SKM-1 treated with dmso at 0.1 percent for 144 hours (cell line): ENCODE measurements at regions not wholly inside any gene's neighbourhood (a gene's known extent, or its start where the extent isn't known, plus 50 kb on each side); places are given as distances from the start of the nearest gene placed in this dataset.
"Not testable (repeated sequence)": the region's sequence is repeated elsewhere in the genome, so short reads cannot be mapped to it uniquely, and the experiment has no call there.

Experiments
- DNase-seq: peaks from one replicate; lab custom pipeline; 2025; ENCODE audit not compliant: unreplicated experiment; lab: John Stamatoyannopoulos, UW

- DNase-seq, result no peak
Measured at GRCh38 chr15:59904450-59905135, 99.5 kb upstream of the FOXB1 start.

GRCh38 chr15:59896663-59897074 is 107.4 kb upstream of the FOXB1 start:
- DNase-seq, result no peak

- no peak for DNase-seq
Measured at GRCh38 chr15:59894835-59895234, 109.3 kb upstream of the FOXB1 start.

- no peak for DNase-seq
Measured at GRCh38 chr15:59892985-59893384, 111.1 kb upstream of the FOXB1 start.

GRCh38 chr15:59887870-59888269 is 116.2 kb upstream of the FOXB1 start:
- DNase-seq, result not testable (repeated sequence)

- no peak for DNase-seq
Measured at GRCh38 chr15:59887211-59887610, 116.9 kb upstream of the FOXB1 start.

- DNase-seq, result no peak
Measured at GRCh38 chr15:59886441-59886840, 117.7 kb upstream of the FOXB1 start.

- no peak for DNase-seq
Measured at GRCh38 chr15:59885832-59886231, 118.3 kb upstream of the FOXB1 start.

GRCh38 chr15:59879506-59880265 is 124.4 kb upstream of the FOXB1 start:
- DNase-seq, result no peak

- no peak for DNase-seq
Measured at GRCh38 chr15:59876140-59876539, 128.0 kb upstream of the FOXB1 start.

- no peak for DNase-seq
Measured at GRCh38 chr15:59873644-59874272, 130.4 kb upstream of the FOXB1 start.

- no peak for DNase-seq
Measured at GRCh38 chr15:59867086-59867855, 136.8 kb upstream of the FOXB1 start.

GRCh38 chr15:59866642-59867041 is 137.5 kb upstream of the FOXB1 start:
- no peak for DNase-seq

- no peak for DNase-seq
Measured at GRCh38 chr15:59862191-59863155, 141.6 kb upstream of the FOXB1 start.

GRCh38 chr15:59847968-59848367 is 156.1 kb upstream of the FOXB1 start:
- DNase-seq, result no peak

- DNase-seq, result no peak
Measured at GRCh38 chr15:59845942-59846499, 156.9 kb upstream of the BNIP2 start.

- DNase-seq, result no peak
Measured at GRCh38 chr15:59843609-59844008, 154.5 kb upstream of the BNIP2 start.

- no peak for DNase-seq
Measured at GRCh38 chr15:59841036-59841435, 151.9 kb upstream of the BNIP2 start.

- DNase-seq, result no peak
Measured at GRCh38 chr15:59839906-59840305, 150.8 kb upstream of the BNIP2 start.

- DNase-seq, result no peak
Measured at GRCh38 chr15:59838900-59839299, 149.8 kb upstream of the BNIP2 start.
